SK-N-SH treated with all-trans-retinoic acid at 6 μM for 48 hours (cell line): ENCODE measurements at regions not wholly inside any gene's neighbourhood (a gene's known extent, or its start where the extent isn't known, plus 50 kb on each side); places are given as distances from the start of the nearest gene placed in this dataset.

ENCODE experiments used
- ATAC-seq: fragments of 200-7000 bp; cut with Tn5 transposase; 3 replicates; pipeline ENCODE4 v1.9.1; 2020; ENCODE audit warnings: mild to moderate bottlenecking, moderate library complexity
- ARNTL ChIP-seq: fragments of 450-650 bp; formaldehyde crosslinking; IDR thresholded peaks from 2 replicates; pipeline ENCODE4 v1.5.0; 2020; ENCODE audit warnings: low read depth, mild to moderate bottlenecking, moderate library complexity, borderline replicate concordance
- BACH2 ChIP-seq: fragments of 250-450 bp; sonication (Bioruptor Pico); IDR thresholded peaks from 2 replicates; pipeline ENCODE4 v1.9.0; 2021; ENCODE audit warnings: mild to moderate bottlenecking, borderline replicate concordance
- CREB5 ChIP-seq: fragments of 250-450 bp; sonication (Bioruptor Pico); IDR thresholded peaks from 2 replicates; pipeline ENCODE4 v1.5.1; 2020; ENCODE audit warnings: low read depth, mild to moderate bottlenecking, moderate library complexity
- CSDC2 ChIP-seq: fragments of 250-450 bp; sonication (Bioruptor Pico); IDR thresholded peaks from 2 replicates; pipeline ENCODE4 v1.5.0; 2020; ENCODE audit warnings: mild to moderate bottlenecking, moderate library complexity
- CSRNP3 ChIP-seq: fragments of 250-450 bp; sonication (Bioruptor Pico); IDR thresholded peaks from 2 replicates; pipeline ENCODE4 v1.5.1; 2021; ENCODE audit warnings: mild to moderate bottlenecking, moderate library complexity
- ESRRG ChIP-seq: fragments of 250-450 bp; sonication (Bioruptor Pico); IDR thresholded peaks from 2 replicates; pipeline ENCODE4 v1.6.1; 2021; ENCODE audit warnings: mild to moderate bottlenecking
- GLIS3 ChIP-seq: fragments of 250-450 bp; sonication (Bioruptor Pico); IDR thresholded peaks from 2 replicates; pipeline ENCODE4 v1.5.0; 2020; ENCODE audit warnings: mild to moderate bottlenecking, moderate library complexity
- ISL1 ChIP-seq: fragments of 250-450 bp; sonication (Bioruptor Pico); IDR thresholded peaks from 2 replicates; pipeline ENCODE4 v2.1.2; 2022; ENCODE audit warnings: mild to moderate bottlenecking, moderate library complexity
- PATZ1 ChIP-seq: fragments of 250-450 bp; sonication (Bioruptor Pico); IDR thresholded peaks from 2 replicates; pipeline ENCODE4 v1.8.0; 2020; ENCODE audit warnings: mild to moderate bottlenecking, moderate library complexity, borderline replicate concordance
- PPARA ChIP-seq: fragments of 250-450 bp; sonication (Bioruptor Pico); IDR thresholded peaks from 2 replicates; pipeline ENCODE4 v1.5.0; 2020; ENCODE audit warnings: mild to moderate bottlenecking, borderline replicate concordance
- RARB ChIP-seq: fragments of 250-450 bp; sonication (Bioruptor Pico); IDR thresholded peaks from 2 replicates; pipeline ENCODE4 v1.8.0; 2021; ENCODE audit warnings: mild to moderate bottlenecking, moderate library complexity
- SNAI2 ChIP-seq: fragments of 250-450 bp; sonication (Bioruptor Pico); IDR thresholded peaks from 2 replicates; pipeline ENCODE4 v1.5.0; 2020; ENCODE audit warnings: mild to moderate bottlenecking, moderate library complexity
- TCF4 ChIP-seq: fragments of 250-450 bp; sonication (Bioruptor Pico); IDR thresholded peaks from 2 replicates; pipeline ENCODE4 v1.8.0; 2021; ENCODE audit warnings: mild to moderate bottlenecking, moderate library complexity, borderline replicate concordance
- TOX ChIP-seq: fragments of 250-450 bp; sonication (Bioruptor Pico); IDR thresholded peaks from 2 replicates; pipeline ENCODE4 v1.8.0; 2021; ENCODE audit warnings: mild to moderate bottlenecking, moderate library complexity, borderline replicate concordance
- TSHZ2 ChIP-seq: fragments of 250-450 bp; sonication (Bioruptor Pico); IDR thresholded peaks from 2 replicates; pipeline ENCODE4 v1.5.0; 2020; ENCODE audit warnings: mild to moderate bottlenecking, moderate library complexity
- ZFP3 ChIP-seq: fragments of 250-450 bp; sonication (Bioruptor Pico); IDR thresholded peaks from 2 replicates; pipeline ENCODE4 v1.5.0; 2020; ENCODE audit warnings: mild to moderate bottlenecking, moderate library complexity
- ZFP30 ChIP-seq: fragments of 450-650 bp; formaldehyde crosslinking; IDR thresholded peaks from 2 replicates; pipeline ENCODE4 v1.5.0; 2022; ENCODE audit warnings: mild to moderate bottlenecking, moderate library complexity
- ZNF565 ChIP-seq: fragments of 450-650 bp; formaldehyde crosslinking; conservative IDR thresholded peaks from 2 replicates; pipeline ENCODE4 v1.5.0; 2020; ENCODE audit warnings: low read depth, mild to moderate bottlenecking, moderate library complexity
- ZNF70 ChIP-seq: fragments of 450-650 bp; formaldehyde crosslinking; IDR thresholded peaks from 2 replicates; pipeline ENCODE4 v1.5.0; 2020; ENCODE audit warnings: mild to moderate bottlenecking, moderate library complexity
- ZNF8 ChIP-seq: fragments of 450-650 bp; formaldehyde crosslinking; IDR thresholded peaks from 2 replicates; pipeline ENCODE4 v1.5.0; 2020; ENCODE audit warnings: mild to moderate bottlenecking, moderate library complexity
- TF ChIP-seq, protein P1 (sequence below): fragments of 250-450 bp; sonication (Bioruptor Pico); IDR thresholded peaks from 2 replicates; pipeline ENCODE4 v1.8.0; 2021; ENCODE audit warnings: low read depth, mild to moderate bottlenecking, moderate library complexity, borderline replicate concordance

GRCh38 chr1:229027622-229028182 is 243.2 kb upstream of the RAB4A start:
- TF ChIP-seq TCF4 (CRISPR knock-in tag) (no peak), RARB (no peak), TOX (CRISPR knock-in tag) (no peak), ZNF8 (CRISPR knock-in tag) (no peak), ZNF565 (CRISPR knock-in tag) (no peak), ZNF70 (CRISPR knock-in tag) (no peak), ZFP3 (CRISPR knock-in tag) (no peak), GLIS3 (CRISPR knock-in tag) (no peak), CSRNP3 (no peak), ISL1 (CRISPR knock-in tag) (no peak), PATZ1 (no peak), ESRRG (CRISPR knock-in tag) (no peak), BACH2 (no peak), ARNTL (CRISPR knock-in tag) (no peak), CREB5 (CRISPR knock-in tag) (no peak), PPARA (CRISPR knock-in tag) (no peak), ZFP30 (no peak), TSHZ2 (no peak), CSDC2 (no peak)
- TF ChIP-seq, protein P1, sequence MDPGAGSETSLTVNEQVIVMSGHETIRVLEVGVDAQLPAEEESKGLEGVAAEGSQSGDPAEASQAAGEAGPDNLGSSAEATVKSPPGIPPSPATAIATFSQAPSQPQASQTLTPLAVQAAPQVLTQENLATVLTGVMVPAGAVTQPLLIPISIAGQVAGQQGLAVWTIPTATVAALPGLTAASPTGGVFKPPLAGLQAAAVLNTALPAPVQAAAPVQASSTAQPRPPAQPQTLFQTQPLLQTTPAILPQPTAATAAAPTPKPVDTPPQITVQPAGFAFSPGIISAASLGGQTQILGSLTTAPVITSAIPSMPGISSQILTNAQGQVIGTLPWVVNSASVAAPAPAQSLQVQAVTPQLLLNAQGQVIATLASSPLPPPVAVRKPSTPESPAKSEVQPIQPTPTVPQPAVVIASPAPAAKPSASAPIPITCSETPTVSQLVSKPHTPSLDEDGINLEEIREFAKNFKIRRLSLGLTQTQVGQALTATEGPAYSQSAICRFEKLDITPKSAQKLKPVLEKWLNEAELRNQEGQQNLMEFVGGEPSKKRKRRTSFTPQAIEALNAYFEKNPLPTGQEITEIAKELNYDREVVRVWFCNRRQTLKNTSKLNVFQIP (CRISPR knock-in tag): no peak
- ATAC-seq: no peak

DNA sequence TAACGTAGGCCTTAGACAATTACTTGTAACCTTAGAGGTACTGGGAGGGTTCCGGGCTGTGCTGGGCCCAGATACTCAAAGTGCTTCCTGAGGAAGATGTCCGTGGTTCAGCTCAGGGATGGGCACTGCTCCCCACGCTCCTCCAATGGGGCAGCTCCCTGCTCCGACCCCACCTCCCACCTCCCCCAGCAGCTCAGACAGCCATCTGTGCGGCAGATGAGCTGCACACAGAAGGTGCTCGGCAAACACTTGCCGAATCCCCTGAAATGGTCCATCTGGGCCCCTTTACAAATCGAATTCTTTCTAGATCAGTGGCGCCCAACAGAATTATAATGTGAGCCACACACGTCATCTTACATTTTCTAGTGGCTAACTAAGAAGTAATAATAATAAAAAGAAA is 242.4 kb upstream of the RAB4A start:
- TF ChIP-seq CREB5 (CRISPR knock-in tag) (no peak), ZNF8 (CRISPR knock-in tag) (no peak), BACH2 (no peak), ESRRG (CRISPR knock-in tag) (no peak), ISL1 (CRISPR knock-in tag) (no peak), PATZ1 (no peak), SNAI2 (no peak), ARNTL (CRISPR knock-in tag) (no peak)
- TF ChIP-seq, protein P1 (CRISPR knock-in tag): no peak
- no peak for ATAC-seq
